ENCODE measurements at regions not wholly inside any gene's neighbourhood (a gene's known extent, or its start where the extent isn't known, plus 50 kb on each side); places are given as distances from the start of the nearest gene placed in this dataset.

GRCh38 chr13:56102641-56103040, 1038.1 kb upstream of the PRR20A start:
- ATAC-seq (no peak), DNase-seq (ENCODE audit: low spot score) (no peak)
- peaks cover 5% of the 10 kb centered on the region for H3K36me3 Mint-ChIP-seq
- H3K4me1 Mint-ChIP-seq, result no peaks in the 10 kb centered on the region
- H3K4me3 Mint-ChIP-seq, result no peak overlapping the region
- H3K9me3 Mint-ChIP-seq, result peaks cover 16% of the 10 kb centered on the region
- H3K27ac Mint-ChIP-seq, result no peak overlapping the region
- TF ChIP-seq MAX (CRISPR knock-in tag; IDR thresholded peaks at IDR 0.05) (no peak), TEAD4 (CRISPR knock-in tag; IDR thresholded peaks at IDR 0.05) (no peak), CDX4 (CRISPR knock-in tag; IDR thresholded peaks at IDR 0.05; ENCODE audit: borderline replicate concordance) (no peak), E2F4 (CRISPR knock-in tag; IDR thresholded peaks at IDR 0.05; ENCODE audit: borderline replicate concordance, low read depth) (no peak), E2F1 (CRISPR knock-in tag; IDR thresholded peaks at IDR 0.05) (no peak), ATF6 (CRISPR knock-in tag; IDR thresholded peaks at IDR 0.05) (no peak), SMAD4 (CRISPR knock-in tag; IDR thresholded peaks at IDR 0.05) (no peak), MLX (CRISPR knock-in tag; IDR thresholded peaks at IDR 0.05) (no peak), ETV6 (CRISPR knock-in tag; IDR thresholded peaks at IDR 0.05) (no peak), ZBTB21 (CRISPR knock-in tag; IDR thresholded peaks at IDR 0.05; ENCODE audit: borderline replicate concordance) (no peak), ERG (CRISPR knock-in tag; IDR thresholded peaks at IDR 0.05) (no peak), ATF2 (CRISPR knock-in tag; IDR thresholded peaks at IDR 0.05; ENCODE audit: borderline replicate concordance, low read depth) (no peak), JAZF1 (CRISPR knock-in tag; IDR thresholded peaks at IDR 0.05) (no peak), ZMAT4 (CRISPR knock-in tag; IDR thresholded peaks at IDR 0.05) (no peak), GTF2I (CRISPR knock-in tag; conservative IDR thresholded peaks at IDR 0.05) (no peak)
- no peaks in the 10 kb centered on the region for H3K27me3 Mint-ChIP-seq (ENCODE audit: low read depth)
- ChIA-PET POLR2A (no interaction called here), CTCF (no interaction called here)

- ChIA-PET POLR2A (no interaction called here), CTCF (no interaction called here)
- Mint-ChIP-seq H3K4me1 (peaks cover 59% of the 10 kb centered on the region), H3K9me3 (no peaks in the 10 kb centered on the region), H3K4me3 (no peak overlapping the region), H3K36me3 (peaks cover 10% of the 10 kb centered on the region; the same call in 1 of the 2 replicates), H3K27me3 (ENCODE audit: low read depth) (no peaks in the 10 kb centered on the region), H3K27ac (peak overlapping the region; percentile 88)
- no peak for ATAC-seq
- TF ChIP-seq MLX (CRISPR knock-in tag; IDR thresholded peaks at IDR 0.05) (no peak), IRF1 (CRISPR knock-in tag; IDR thresholded peaks at IDR 0.05) (no peak), SMAD4 (CRISPR knock-in tag; IDR thresholded peaks at IDR 0.05) (no peak), E2F5 (CRISPR knock-in tag; IDR thresholded peaks at IDR 0.05) (no peak), RELA (CRISPR knock-in tag; IDR thresholded peaks at IDR 0.05; ENCODE audit: borderline replicate concordance) (no peak)
- DNase-seq (ENCODE audit: low spot score), result no peak
Measured at GRCh38 chr13:56110751-56111150, 1030.0 kb upstream of the PRR20A start.
